CD4-positive, alpha-beta T cell treated with Interferon gamma for 1 hour (primary cell): ENCODE measurements at regions not wholly inside any gene's neighbourhood (a gene's known extent, or its start where the extent isn't known, plus 50 kb on each side); places are given as distances from the start of the nearest gene placed in this dataset.
"Not testable (repeated sequence)": the region's sequence is repeated elsewhere in the genome, so short reads cannot be mapped to it uniquely, and the experiment has no call there.

Experiments
- DNase-seq: peaks from one replicate; pipeline ENCODE4 v3.0.0-alpha.2; 2020

DNA sequence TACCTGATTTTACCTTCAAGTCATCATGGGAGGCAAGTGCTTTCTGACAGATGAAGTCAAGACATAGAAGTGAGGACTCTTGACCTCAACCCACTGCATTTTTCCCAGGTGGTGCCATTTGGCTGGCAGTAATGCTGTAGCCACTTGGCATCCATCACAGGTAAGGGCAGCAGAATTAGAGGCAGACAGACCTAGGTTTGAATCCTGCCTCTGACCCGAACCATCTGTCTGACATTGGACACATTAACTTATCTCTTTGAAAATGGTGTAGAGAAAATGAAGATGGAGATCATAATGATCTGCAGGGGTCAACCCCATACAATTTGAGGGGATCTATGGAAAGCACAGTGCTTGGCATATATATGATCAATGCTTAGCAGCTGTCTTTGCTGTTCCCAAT lies 505.5 kb downstream of the NPIPA7 start:
- DNase-seq = no peak

DNA sequence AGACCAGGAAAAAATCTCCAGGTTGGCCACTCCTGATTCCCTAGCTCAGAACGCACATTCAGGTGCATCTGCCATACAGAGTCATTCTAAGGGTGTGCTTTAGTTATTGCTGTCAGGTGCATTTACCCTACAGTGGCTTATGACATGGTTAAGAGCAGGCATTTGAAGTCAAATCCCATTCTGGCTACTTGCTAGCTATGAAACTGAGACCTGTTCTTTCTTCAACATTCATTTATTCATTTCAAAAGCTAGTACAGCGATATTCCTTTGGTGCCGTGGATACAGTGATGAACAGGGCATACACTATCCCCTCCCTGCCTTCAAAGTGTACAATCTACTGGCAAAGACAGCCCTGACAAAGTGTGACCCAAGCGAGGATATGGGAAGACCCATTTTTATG lies 508.3 kb downstream of the NPIPA7 start:
- no peak for DNase-seq

DNA sequence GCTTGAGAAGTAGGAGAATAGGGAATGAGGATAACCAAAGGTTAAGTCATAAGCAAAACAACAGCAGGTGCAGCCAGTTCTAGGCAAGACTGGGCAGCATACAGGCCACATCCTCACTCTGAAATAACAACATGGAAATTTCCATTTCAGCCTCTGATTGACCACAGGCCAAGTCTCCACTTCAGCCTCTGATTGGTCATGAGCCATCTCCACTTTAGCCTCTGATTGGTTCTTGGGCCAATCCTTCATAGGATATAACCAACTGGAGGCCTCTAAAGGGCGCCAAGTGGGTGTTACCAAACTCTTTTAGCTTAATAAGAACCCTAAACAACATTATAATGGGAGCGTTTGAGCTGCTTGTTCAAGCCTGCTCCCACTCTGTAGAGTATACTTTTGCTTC lies 512.0 kb downstream of the NPIPA7 start:
- DNase-seq = no peak

DNA sequence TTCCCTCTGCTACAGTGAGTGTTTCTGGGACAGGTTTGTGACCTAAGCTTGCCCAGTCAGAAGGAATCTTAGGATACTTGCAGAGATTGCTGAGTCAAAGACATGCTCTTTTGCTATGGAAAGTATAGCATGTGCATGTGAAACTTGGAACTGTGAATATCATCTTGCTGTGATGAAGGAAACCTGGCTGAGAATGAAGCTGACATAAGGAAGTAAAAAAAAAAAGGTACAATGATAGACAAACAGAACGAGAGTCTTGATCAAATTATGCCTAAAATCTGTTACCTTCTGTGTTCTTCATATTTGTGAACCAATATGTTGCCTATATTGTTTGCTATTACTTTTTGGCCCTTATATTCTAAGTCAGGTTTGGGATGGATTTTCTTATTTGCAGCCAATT lies 525.7 kb downstream of the NPIPA7 start:
- no peak for DNase-seq

DNA sequence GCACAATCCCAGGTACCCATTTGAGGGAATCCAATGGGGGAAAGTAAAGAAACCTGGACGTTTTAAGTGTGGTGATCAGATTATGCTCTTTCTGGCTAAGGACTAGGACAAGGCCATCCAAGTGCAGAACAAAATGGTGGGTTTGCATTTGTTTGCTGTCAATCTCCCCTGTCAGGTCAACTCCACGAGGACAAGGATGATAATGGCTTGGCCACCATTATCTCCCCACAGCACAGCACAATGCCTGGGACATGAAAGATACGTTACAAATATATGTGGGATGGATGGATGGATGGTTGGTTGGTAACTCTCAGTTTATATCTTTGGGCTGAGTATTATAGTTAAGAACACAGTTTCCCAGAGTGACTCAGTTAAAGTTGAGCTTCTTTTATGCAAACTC lies 526.9 kb downstream of the NPIPA7 start:
- no peak for DNase-seq

DNA sequence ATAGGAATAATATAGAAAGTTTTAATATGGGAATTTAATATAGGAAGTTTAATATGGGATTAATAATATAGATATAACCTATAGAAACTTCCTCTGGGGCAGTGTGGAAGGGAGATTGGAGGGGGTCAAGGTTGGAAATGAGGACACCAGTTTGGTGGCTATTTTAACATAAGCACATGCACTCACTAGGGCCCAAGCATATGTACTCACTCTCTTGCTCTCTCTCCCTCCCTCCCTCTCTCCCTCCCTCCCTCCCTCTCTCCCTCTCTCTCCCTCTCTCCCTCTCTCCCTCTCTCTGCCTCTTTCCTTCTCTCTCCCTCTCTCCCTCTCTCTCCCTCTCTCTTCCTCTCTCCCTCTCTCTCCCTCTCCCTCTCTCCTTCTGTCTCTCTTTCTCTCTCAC lies 528.1 kb downstream of the NPIPA7 start:
- DNase-seq = no peak

DNA sequence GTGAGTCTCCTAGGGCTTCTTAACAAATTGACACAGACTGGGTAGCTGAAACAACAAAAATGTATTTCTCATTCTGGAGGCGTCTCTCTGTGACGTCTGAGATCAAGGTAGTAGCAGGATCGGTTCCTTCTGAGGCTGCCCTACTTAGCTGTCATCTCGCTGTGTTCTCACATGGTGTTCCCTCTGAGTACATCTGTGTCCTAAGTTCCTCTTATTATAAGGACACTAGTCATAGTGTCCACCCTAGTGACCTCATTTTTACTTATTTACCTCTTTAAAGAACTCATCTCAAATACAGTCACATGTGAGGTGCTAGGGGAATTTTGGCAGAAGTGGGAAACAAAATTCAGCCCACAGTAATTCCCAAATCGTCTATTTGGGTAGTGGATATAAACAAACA lies 529.1 kb downstream of the NPIPA7 start:
- no peak for DNase-seq

DNA sequence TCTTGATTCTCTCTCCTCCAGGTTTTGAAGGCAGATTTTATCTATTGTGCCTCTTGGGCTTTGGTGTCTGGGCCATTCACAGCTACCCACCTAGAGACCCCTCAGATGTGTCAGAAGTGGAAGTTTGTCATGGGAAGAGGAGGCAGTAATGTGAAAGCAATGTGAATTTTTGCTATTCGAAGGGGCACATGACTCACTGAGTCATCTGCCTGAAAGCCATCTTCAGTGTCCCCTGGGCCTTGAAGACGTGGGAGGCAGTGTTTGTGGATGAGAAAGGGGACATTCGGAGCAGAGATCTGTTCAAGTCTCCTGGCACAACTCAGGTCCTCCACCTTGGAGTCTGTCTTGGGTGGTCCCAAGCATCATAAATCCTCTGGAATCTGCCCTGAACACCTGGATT lies 530.2 kb downstream of the NPIPA7 start:
- no peak for DNase-seq

DNA sequence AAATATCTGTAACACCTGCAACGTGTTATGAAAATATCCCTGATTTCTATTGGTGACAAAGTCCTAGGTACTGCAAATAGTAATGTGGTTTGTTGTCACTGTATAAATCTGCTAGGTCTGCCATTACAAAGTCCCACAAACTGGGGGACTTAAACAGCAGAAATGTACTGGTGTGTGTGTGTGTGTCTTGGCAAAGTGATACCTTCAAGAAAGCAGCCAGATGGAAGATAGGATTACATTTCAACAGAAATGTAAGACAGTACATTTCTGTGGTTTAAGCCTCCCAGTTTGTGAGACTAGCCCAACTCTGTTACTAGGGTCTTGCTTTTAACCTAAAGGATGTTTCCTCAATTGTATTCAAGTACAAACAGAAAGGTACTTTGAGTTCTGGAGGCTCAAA lies 531.7 kb downstream of the NPIPA7 start:
- no peak for DNase-seq

DNA sequence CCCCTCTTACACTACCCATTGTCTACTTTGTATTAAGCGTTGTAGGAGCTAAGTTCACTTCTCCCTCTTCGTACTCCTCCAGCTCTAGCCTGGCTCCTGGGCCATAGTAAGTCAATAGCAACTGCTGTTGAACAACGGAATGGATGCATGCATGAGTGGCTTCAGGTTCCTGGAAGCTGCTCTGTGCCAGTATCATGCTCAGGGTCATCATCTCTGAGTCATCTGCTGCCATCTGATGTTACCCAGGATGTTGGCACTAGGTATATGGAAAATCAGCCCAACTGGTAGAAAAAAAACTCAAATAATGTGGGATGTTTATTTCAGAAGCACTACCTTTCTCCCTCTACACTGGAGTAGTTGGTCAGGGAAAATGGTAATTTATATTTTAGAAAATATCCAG lies 536.8 kb downstream of the NPIPA7 start:
- DNase-seq = no peak

DNA sequence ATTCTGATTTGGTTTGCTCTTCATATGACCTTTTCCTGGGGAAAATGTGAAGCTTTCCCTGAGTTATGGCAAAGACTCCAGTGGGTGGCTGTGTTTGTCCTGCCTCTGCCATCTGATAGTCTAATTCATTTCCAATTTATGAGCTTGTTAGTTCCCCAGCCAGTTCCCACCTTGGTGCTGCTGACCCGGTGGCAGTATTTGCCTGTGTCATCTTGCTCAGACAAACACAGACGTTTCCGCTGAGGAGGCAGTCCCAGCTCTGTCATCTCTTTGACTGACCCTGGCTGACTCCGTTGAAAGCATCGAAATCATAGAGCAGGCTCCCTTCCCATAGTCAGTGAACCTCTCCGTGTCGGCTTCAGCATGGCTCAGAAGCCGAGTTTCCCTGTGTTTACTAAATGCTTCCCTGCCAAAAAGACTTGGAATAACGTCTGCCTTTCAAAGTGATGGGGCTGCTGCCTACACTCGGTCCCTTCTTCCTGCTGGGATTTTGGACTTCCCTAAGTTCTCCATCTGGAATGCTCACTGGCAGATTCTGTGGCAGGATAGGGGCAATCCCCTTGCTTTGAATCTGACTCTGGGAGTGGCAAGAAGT lies 538.3 kb downstream of the NPIPA7 start:
- no peak for DNase-seq

DNA sequence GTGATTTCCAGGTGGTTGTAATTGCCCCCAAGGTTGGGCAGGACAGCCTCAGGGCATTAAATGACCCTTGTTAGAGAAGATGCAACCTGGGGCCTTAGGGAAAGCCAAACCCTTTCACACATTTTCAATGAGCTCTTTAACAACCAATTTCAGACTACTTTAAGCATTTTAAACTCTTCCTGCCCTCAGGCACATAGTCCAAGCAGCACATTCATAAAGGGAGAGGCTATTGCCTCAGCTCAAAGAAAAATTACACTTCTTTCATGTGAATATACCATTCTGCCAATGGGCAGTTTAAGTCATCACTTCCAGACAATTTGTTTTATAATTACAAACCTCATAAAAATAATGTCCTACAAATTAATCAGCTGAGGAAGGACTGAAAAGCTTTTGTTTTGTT lies 544.5 kb downstream of the NPIPA7 start:
- no peak for DNase-seq

DNA sequence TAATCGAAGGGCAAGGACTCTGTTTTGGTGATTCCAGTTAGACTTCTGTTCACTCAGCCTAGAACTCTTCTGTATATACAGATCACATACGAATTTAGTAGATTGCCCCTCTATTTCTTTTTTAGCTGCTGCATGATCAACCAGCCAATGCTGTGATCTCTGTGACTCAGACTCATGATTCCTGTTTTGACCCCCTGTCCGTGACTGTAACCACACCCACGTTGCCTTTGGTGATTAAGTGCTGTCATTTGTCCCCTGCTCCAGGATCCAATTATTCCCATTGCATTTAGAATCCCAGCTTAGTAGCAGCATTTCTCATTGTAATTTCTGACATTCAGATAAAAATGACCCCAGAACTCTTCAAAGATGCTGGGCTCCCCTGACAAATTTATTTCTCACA lies 545.7 kb downstream of the NPIPA7 start:
- no peak for DNase-seq

DNA sequence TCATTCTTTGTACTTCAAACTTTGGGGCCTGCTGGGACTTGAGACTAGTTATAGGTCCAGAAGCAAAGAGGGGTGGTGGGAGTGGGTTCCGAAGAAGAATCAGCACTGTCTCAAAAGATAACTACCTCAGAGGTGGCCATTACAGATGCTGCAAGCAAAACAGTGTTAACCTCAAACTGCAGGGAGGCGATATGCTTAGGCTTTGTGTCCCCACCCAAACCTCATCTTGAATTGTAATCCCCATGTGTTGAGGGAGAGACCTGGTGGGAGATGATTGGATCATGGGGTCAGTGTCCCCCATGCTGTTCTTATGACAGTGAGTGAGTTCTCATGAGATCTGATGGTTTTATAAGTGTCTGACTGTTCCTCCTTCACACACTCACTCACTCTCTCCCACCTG lies 545.3 kb downstream of the XYLT1 start:
- no peak for DNase-seq

DNA sequence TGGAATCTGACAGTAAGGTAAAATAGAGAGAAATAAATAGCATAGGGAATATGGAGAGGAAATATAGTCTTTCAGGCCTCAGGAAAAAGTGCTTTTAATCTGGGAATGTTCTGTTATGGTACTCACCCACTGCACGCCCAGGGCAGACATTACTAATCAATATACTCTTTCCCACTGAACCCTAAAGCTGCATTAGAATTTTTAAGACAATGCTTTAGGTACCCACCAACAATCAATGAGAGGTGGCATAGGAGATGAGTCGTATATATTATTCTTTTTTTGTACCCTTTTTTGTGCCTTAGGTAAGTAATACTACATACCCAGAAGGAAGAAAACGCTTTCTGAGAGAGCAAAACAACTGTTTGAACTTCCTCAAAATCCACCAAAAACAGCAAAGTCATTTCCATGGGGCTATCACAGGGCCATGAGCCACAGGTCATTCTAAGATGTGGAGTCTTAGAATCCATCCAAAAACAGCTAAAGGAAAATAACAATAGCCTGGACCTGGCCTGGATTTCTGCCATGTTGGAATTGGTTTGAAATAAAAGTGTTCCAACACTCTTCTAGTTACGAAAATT lies 542.1 kb downstream of the XYLT1 start:
- no peak for DNase-seq

DNA sequence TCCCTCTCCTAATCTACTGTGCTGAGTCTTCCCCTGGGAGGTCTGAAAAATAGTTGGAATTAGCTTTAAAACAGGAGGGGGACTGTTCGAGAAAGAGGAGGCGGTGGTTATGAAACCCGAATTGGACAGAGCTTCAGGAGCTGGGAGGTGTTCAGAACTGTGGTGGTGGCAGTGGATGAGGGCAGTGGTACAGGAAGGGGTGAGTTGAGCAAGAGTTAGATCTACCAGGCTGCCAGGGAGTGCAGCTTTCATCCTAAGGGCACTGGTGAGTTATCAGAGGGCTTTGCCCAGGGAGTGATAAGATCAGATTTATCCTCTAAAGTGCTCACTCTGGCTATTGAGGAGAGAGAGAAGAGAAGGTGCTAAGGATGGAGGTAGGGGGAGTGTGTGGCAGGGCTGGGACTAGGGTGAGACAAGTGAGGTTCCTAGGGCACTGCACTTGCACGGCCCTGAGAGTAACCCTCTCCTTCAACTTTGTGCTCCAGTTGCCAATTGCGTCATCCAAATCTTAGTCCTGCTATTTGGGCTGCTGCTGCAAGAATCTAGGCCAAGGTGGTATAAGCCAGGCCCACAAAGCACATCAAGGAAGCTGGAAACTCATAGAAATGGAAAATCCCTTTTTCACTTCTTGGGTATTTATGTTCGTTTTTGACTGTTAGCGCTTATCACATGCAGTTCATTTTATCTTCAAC lies 540.3 kb downstream of the XYLT1 start:
- DNase-seq = no peak

DNA sequence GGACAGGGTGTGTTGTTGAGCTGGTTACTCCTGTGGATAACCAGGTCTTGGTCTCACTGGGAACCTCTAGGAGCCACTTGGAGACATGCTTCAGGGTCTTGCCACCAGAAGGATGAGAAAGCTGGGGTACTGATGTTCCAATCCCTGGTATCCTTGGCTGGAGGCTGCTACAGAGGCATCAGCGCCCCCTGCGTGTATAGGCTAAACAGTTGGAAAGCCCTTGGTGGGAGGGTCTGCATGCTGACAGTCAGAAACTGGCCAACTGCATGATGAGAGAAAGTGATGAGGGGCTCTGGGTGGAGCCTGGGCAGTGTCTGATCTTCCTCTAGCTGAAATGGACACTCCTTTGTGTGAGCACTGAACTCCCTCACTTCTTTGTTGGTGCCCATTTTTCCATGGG lies 536.9 kb downstream of the XYLT1 start:
- DNase-seq = no peak

DNA sequence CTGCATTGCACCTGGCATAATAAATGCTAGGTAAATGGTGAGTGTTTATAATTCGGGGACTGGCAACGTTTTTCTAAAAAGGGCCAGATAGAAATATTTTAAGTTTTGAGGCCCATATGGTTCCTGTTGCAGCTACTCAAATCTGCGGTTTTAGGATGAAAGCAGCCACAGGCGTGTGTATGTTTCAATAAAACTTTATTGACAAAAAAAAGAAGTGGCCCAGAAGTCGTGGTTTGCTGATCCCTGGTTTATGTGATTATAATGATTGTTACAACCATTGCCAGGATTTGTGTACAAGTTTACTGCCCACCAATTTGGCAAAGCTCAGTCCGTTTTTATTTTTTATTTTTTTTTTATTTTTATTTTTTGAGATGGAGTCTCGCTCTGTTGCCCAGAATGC lies 536.1 kb downstream of the XYLT1 start:
- DNase-seq = no peak

DNA sequence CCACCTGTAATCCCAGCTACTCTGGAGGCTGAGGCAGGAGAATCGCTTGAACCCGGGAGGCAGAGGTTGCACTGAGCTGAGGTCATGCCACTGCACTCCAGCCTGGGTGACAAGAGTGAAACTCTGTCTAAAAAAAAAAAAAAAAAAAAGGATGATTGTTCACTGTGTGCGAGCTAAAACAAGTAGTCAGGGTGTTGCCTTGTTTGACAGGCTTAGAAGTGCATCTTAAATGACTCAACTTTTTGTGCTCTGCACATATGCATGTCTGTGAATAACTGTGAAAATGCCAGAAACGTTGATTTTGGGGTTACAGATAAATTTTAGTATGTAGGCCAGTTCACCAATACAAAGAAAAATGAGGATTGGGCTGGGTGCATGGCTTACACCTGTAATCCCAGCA lies 534.9 kb downstream of the XYLT1 start:
- DNase-seq = not testable (repeated sequence)

DNA sequence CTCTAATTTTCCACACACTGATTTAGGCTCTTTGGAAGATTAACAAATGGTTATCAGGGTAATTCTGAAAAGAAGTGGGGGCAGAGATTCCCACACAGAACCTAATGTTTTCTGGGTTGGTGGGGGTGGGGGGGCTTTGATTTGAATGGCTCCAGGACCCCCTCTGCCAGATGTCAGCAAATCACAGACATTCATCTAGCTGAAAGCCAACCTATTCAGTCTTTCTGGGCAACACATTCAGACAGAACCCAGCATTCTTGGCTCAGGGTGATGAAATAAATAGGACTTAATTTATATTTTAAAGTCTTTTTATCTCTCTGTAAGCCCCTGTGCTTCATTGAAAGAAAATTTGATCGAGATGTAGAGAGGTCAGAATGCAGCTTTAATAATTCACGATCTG lies 533.2 kb downstream of the XYLT1 start:
- no peak for DNase-seq

DNA sequence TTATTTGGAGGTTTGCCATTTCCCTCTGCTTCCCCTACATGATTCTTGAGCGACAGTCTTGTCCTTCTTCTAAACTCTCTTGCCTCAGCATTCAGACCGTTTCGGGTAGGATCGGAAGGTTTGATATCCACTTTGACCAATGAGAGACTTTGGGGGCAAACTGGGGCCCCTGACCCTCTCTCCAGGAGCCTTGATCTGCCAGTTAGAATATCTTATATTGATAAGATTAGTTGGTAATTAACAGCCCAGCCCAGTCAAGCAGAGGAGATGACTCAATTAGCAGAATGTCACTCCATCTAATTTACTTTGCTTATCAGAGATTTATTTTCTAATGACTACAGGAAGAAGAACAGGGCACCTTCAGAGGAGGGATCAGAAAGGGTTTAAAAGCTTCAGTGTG lies 532.8 kb downstream of the XYLT1 start:
- DNase-seq = no peak

DNA sequence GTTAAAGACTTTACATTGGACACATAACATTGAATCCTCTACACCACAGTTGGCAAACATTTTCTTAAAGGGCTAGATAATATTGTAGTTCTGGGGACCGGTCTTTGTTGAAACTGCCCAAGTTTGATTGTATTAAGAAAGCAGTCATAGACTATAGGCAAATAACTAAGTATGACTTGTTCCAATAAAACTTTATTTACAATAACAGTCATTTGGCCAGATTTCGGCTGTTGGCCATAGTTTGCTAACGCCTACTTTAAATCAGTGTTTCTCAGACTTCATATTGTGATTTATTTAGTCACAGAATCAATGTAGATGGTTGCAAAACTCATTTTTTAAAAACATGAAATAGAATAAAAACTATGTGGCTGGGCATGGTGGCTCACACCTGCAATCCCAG lies 531.8 kb downstream of the XYLT1 start:
- no peak for DNase-seq

DNA sequence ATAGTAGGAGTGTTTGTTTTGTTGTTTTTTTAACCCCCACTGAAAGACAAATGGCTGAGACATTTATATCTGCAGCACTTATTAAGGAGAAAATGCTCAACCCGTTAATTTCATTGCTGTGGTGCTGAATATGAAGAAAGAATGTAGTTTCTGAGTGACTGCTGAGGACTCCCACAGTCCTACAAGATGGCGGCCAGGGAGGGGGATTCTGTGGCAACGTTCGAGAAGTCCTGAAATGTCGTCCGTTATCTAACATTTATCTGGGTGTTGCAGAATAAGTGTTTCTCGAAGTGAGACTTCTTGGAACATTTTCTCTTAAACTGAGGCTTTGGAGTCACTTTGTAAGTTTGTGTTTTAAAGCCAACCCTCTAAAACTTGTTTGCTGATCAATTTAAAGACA lies 530.4 kb downstream of the XYLT1 start:
- DNase-seq = no peak

DNA sequence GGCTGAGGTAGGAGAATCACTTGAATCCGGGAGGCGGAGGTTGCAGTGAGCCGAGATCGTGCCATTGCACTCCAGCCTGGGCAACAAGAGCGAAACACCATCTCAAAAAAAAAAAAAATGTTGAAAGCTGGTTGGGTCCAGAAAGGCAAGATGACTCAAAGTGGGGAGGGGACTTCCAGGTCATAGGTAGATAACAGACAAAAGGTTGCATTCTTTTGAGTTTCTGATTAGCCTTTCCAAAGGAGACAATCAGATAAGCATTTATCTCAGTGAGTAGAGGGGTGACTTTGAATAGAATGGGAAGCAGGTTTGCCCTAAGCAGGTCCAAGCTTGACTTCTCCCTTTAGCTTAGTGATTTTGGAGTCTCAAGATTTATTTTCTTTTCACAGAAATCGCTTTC lies 527.9 kb downstream of the XYLT1 start:
- DNase-seq = not testable (repeated sequence)

DNA sequence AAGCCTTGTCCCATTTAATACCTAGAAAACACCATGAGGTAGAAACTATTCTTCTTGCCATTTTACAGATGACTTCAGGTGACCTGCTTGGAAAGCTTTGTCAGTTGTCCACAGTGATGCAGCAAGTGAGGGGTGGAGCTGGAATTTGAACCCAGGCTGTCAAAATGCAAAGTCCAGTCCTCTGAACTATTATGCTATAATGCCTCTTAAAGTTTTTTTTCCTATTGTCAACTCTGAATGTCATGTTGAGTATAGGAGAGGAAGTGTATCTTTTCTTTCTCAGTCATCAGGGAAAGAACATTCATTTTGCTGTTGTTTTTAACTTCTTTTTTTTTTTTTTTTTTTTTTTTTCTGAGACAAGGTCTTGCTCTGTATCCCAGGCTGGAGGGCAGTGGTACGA lies 525.6 kb downstream of the XYLT1 start:
- no peak for DNase-seq
